CD4-positive, alpha-beta T cell (primary cell): ENCODE measurements at regions not wholly inside any gene's neighbourhood (a gene's known extent, or its start where the extent isn't known, plus 50 kb on each side); places are given as distances from the start of the nearest gene placed in this dataset.

Experiments used
- ATAC-seq: fragments of 200-7000 bp; cut with Tn5 transposase; one replicate; pipeline ENCODE4 v1.10.0; 2022; ENCODE audit warnings: mild to moderate bottlenecking; ENCODE audit not compliant: poor library complexity
- CTCF ChIA-PET: fragments of 350-600 bp; sonication (Branson Sonifier 250); formaldehyde crosslinking; loops from one replicate; lab custom pipeline; 2021; ENCODE audit warnings: antibody characterized with exemption, inconsistent platforms; lab: Charles Lee
- POLR2A ChIA-PET: fragments of 350-600 bp; sonication (Branson Sonifier 250); formaldehyde crosslinking; loops from one replicate; lab custom pipeline; 2021; ENCODE audit warnings: antibody characterized with exemption, inconsistent platforms; lab: Charles Lee
- DNase-seq, 14 experiments: peaks; one replicate each; pipeline ENCODE4 v3.0.0-alpha.2; 2013 to 2020; ENCODE audit warnings: mixed read lengths in 2 of 14
- H3K27ac ChIP-seq, 2 donors: one replicate each; pipeline versions ENCODE4 v1.5.1 to v1.7.0; 2013; ENCODE audit warnings: low read length in 2 of 2, low read depth in 1 of 2, mild to moderate bottlenecking in 1 of 2
- H3K27me3 ChIP-seq, 2 experiments: 1 replicate in 1 of 2; 2 replicates in 1 of 2; pipeline versions ENCODE4 v1.6.1 to v1.7.0; 2013; ENCODE audit warnings: low read length in 2 of 2, control low read depth in 1 of 2, mild to moderate bottlenecking in 1 of 2, moderate library complexity in 1 of 2; ENCODE audit not compliant: insufficient read depth in 2 of 2, control insufficient read depth in 1 of 2
- H3K36me3 ChIP-seq: one replicate; pipeline ENCODE4 v1.6.1; 2013; ENCODE audit warnings: low read length, control low read depth; ENCODE audit not compliant: insufficient read depth
- H3K4me1 ChIP-seq: one replicate; pipeline ENCODE4 v1.6.1; 2013; ENCODE audit warnings: low read length, control low read depth; ENCODE audit not compliant: insufficient read depth
- H3K4me3 ChIP-seq: one replicate; pipeline ENCODE4 v1.5.1; 2013; ENCODE audit warnings: mild to moderate bottlenecking, low read length, moderate library complexity
- H3K9me3 ChIP-seq, 2 experiments: 1 replicate in 1 of 2; 2 replicates in 1 of 2; pipeline versions ENCODE4 v1.6.1 to v1.7.0; 2013; ENCODE audit warnings: low read length in 2 of 2, mild to moderate bottlenecking in 2 of 2, control low read depth in 1 of 2, moderate library complexity in 1 of 2; ENCODE audit not compliant: control insufficient read depth in 1 of 2, insufficient read depth in 1 of 2
- H3K27ac Mint-ChIP-seq: one replicate; pipeline ENCODE4 v1.8.0; 2020; ENCODE audit warnings: mixed read lengths
- H3K27me3 Mint-ChIP-seq: one replicate; pipeline ENCODE4 v1.8.0; 2021; ENCODE audit warnings: mixed read lengths
- H3K36me3 Mint-ChIP-seq: one replicate; pipeline ENCODE4 v1.8.0; 2021; ENCODE audit warnings: low read depth, mixed read lengths
- H3K4me1 Mint-ChIP-seq: one replicate; pipeline ENCODE4 v1.8.0; 2021; ENCODE audit warnings: low read depth, mixed read lengths
- H3K4me3 Mint-ChIP-seq: one replicate; pipeline ENCODE4 v1.8.0; 2020; ENCODE audit warnings: mild to moderate bottlenecking, mixed read lengths
- H3K9me3 Mint-ChIP-seq: one replicate; pipeline ENCODE4 v1.8.0; 2020; ENCODE audit warnings: mixed read lengths
- intact Hi-C, 2 experiments: fragments of 100-400 bp; cut with DNase I in 1 of 2; cut with micrococcal nuclease in 1 of 2; formaldehyde crosslinking; loops; one replicate each; pipeline versions ENCODE4 v1.15.1 to v1.9.0; 2023 to 2025; cut with DNase I, micrococcal nuclease
- TF ChIP-seq, protein P1 (sequence below): fragments of 200-600 bp; IDR thresholded peaks from one replicate; pipeline ENCODE4 v1.8.0; 2022; ENCODE audit warnings: antibody characterized with exemption, mild to moderate bottlenecking

GRCh38 chr14:22391908-22392565 is 197.0 kb downstream of the DAD1 start:
- no peaks in the 10 kb centered on the region for H3K36me3 ChIP-seq
- no peak for ATAC-seq
- TF ChIP-seq, protein P1, sequence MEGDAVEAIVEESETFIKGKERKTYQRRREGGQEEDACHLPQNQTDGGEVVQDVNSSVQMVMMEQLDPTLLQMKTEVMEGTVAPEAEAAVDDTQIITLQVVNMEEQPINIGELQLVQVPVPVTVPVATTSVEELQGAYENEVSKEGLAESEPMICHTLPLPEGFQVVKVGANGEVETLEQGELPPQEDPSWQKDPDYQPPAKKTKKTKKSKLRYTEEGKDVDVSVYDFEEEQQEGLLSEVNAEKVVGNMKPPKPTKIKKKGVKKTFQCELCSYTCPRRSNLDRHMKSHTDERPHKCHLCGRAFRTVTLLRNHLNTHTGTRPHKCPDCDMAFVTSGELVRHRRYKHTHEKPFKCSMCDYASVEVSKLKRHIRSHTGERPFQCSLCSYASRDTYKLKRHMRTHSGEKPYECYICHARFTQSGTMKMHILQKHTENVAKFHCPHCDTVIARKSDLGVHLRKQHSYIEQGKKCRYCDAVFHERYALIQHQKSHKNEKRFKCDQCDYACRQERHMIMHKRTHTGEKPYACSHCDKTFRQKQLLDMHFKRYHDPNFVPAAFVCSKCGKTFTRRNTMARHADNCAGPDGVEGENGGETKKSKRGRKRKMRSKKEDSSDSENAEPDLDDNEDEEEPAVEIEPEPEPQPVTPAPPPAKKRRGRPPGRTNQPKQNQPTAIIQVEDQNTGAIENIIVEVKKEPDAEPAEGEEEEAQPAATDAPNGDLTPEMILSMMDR, result no peak
- H3K9me3 ChIP-seq, result no peaks in the 10 kb centered on the region
- CTCF ChIA-PET, result no interaction called here
- no peaks in the 10 kb centered on the region for H3K4me1 ChIP-seq
- H3K36me3 Mint-ChIP-seq, result no peaks in the 10 kb centered on the region
- POLR2A ChIA-PET, result no interaction called here
- intact Hi-C loops, result no loop called here
- H3K27ac ChIP-seq, result no peak overlapping the region
- no peak overlapping the region for H3K4me3 Mint-ChIP-seq
- H3K9me3 Mint-ChIP-seq, result no peaks in the 10 kb centered on the region
- no peaks in the 10 kb centered on the region for H3K27me3 Mint-ChIP-seq
- H3K4me1 Mint-ChIP-seq, result no peaks in the 10 kb centered on the region
- H3K27ac Mint-ChIP-seq, result no peak overlapping the region
- H3K4me3 ChIP-seq, result no peak overlapping the region
- no peaks in the 10 kb centered on the region for H3K27me3 ChIP-seq
- peak in 2 of 14 experiments; percentile 9 to 22 for DNase-seq

DNA sequence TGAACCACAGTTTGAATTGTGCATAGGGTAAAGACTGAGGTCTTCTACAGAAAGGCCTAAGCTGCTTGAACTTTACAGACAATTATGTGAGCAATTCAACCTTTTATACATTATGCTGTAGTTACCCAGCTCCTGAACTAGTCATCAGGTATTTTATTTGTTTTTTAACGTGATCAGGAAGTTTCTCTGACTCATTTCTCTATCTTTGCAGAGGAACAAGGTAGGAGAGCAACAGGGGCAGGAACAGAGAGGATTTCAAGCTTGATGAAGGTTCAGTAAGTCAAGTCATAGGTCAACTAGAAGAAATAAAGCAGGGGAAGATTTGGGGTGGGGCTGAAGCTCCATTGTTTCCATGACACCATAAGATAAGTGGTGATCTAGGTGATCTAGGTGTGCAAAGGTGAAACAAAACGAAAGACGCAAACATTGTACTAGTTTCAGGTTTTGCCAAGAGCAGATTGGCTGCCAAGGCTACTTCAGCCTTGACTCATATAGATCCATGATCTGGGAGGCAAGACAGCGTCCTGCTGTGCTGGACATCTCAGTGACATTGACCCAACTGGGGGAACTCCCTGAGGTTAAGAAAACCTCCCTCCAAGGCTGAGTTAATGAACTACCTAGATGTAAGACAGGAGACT is 198.1 kb downstream of the DAD1 start:
- Mint-ChIP-seq H3K4me1 (no peaks in the 10 kb centered on the region), H3K36me3 (no peaks in the 10 kb centered on the region), H3K27ac (no peak overlapping the region), H3K27me3 (no peaks in the 10 kb centered on the region), H3K9me3 (no peaks in the 10 kb centered on the region), H3K4me3 (no peak overlapping the region)
- TF ChIP-seq, protein P1, result no peak
- no peak overlapping the region for H3K4me3 ChIP-seq
- H3K27ac ChIP-seq, result no peak overlapping the region
- CTCF ChIA-PET, result no interaction called here
- POLR2A ChIA-PET, result no interaction called here
- ATAC-seq (no peak), DNase-seq (no peak)
- H3K36me3 ChIP-seq, result no peaks in the 10 kb centered on the region
- H3K9me3 ChIP-seq, result no peaks in the 10 kb centered on the region
- H3K4me1 ChIP-seq, result no peaks in the 10 kb centered on the region
- intact Hi-C loops, result no loop called here
- H3K27me3 ChIP-seq, result no peaks in the 10 kb centered on the region

DNA sequence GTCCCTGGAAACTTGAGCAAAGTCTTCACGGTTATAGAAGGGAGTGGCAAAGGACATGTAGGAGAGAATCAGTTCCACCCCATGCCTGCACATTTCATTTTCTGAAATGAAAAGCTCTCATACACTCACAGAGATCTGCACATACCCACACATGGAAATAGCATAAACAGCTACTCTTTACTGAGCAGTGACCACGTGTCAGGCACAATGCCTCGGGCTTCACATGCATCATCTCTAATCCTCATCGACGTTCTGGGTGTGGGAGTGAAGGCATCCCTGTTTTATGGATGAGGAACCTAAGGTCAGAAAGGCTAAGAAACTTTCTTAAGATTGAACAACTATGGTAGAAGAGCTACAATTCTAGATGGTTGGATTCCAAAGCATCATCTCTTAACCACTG is 198.8 kb downstream of the DAD1 start:
- Histone ChIP-seq H3K4me3 (no peak overlapping the region), H3K27ac (no peak overlapping the region), H3K4me1 (no peaks in the 10 kb centered on the region), H3K36me3 (no peaks in the 10 kb centered on the region), H3K27me3 (no peaks in the 10 kb centered on the region), H3K9me3 (no peaks in the 10 kb centered on the region)
- ATAC-seq (no peak), DNase-seq (no peak)
- TF ChIP-seq, protein P1, result no peak
- Mint-ChIP-seq H3K27ac (no peak overlapping the region), H3K27me3 (no peaks in the 10 kb centered on the region), H3K4me1 (no peaks in the 10 kb centered on the region), H3K4me3 (no peak overlapping the region), H3K36me3 (no peaks in the 10 kb centered on the region), H3K9me3 (no peaks in the 10 kb centered on the region)
- CTCF ChIA-PET, result no interaction called here
- POLR2A ChIA-PET, result no interaction called here
- intact Hi-C loops, result no loop called here
